Adrenal gland (tissue), 5 donors: ENCODE measurements at regions not wholly inside any gene's neighbourhood (a gene's known extent, or its start where the extent isn't known, plus 50 kb on each side); places are given as distances from the start of the nearest gene placed in this dataset.
"Not testable (repeated sequence)": the region's sequence is repeated elsewhere in the genome, so short reads cannot be mapped to it uniquely, and the experiment has no call there.

Source experiments
- POLR2A ChIP-seq, 2 donors: fragments of 450-650 bp; IDR thresholded peaks; one replicate each; pipeline ENCODE4 v1.6.1; 2017; ENCODE audit warnings: antibody characterized with exemption in 2 of 2, mild to moderate bottlenecking in 2 of 2, moderate library complexity in 1 of 2
- TF ChIP-seq, protein P1 (sequence below), 6 experiments: fragments of 450-650 bp in 4 of 6; fragments of 200-600 bp in 2 of 6; sonication (generic) in 1 of 6; IDR thresholded peaks; 1 replicate in 5 of 6; 2 replicates in 1 of 6; pipeline versions ENCODE4 v1.5.1 to v1.8.0; 2016 to 2021; ENCODE audit warnings: antibody characterized with exemption in 6 of 6, mild to moderate bottlenecking in 2 of 6, moderate library complexity in 1 of 6
- donor health status: DM: no; HTN: no; CAD: no.

DNA sequence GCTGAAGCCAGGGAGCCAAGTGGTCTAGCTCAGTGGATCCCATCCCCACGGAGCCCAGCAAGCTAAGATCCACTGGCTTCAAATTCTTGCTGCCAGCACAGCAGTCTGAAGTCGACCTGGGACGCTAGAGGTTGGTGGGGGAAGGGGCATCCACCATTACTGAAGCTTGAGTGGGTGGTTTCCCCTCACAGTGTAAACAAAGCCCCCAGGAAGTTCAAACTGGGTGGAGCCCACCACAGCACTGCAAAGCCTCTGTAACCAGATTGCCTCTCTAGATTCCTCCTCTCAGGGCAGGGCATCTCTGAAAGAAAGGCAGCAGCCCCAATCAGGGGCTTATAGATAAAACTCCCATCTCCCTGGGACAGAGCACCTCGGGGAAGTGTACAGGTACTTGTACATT, 58.1 kb downstream of the TEX51 start:
- TF ChIP-seq, protein P1, sequence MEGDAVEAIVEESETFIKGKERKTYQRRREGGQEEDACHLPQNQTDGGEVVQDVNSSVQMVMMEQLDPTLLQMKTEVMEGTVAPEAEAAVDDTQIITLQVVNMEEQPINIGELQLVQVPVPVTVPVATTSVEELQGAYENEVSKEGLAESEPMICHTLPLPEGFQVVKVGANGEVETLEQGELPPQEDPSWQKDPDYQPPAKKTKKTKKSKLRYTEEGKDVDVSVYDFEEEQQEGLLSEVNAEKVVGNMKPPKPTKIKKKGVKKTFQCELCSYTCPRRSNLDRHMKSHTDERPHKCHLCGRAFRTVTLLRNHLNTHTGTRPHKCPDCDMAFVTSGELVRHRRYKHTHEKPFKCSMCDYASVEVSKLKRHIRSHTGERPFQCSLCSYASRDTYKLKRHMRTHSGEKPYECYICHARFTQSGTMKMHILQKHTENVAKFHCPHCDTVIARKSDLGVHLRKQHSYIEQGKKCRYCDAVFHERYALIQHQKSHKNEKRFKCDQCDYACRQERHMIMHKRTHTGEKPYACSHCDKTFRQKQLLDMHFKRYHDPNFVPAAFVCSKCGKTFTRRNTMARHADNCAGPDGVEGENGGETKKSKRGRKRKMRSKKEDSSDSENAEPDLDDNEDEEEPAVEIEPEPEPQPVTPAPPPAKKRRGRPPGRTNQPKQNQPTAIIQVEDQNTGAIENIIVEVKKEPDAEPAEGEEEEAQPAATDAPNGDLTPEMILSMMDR (IDR thresholded peaks at IDR 0.05) = not testable (repeated sequence)
- not testable (repeated sequence) for TF ChIP-seq POLR2A (IDR thresholded peaks at IDR 0.05)
